ENCODE measurements at regions not wholly inside any gene's neighbourhood (a gene's known extent, or its start where the extent isn't known, plus 50 kb on each side); places are given as distances from the start of the nearest gene placed in this dataset.

GRCh38 chr12:4223273-4223845 is 50.2 kb upstream of the CCND2 start:
- Mint-ChIP-seq H3K36me3 (ENCODE audit: low read depth) (no peaks in the 10 kb centered on the region), H3K4me1 (ENCODE audit: low read depth) (no peaks in the 10 kb centered on the region), H3K27me3 (ENCODE audit: low read depth) (peaks cover 57% of the 10 kb centered on the region), H3K4me3 (ENCODE audit: unreplicated experiment) (no peak overlapping the region), H3K9me3 (ENCODE audit: low read depth) (peaks cover 6% of the 10 kb centered on the region), H3K27ac (ENCODE audit: unreplicated experiment) (no peak overlapping the region)
- TF ChIP-seq CTCF (IDR thresholded peaks at IDR 0.05): no peak
- DNase-seq (ENCODE audit: low spot score): no peak

GRCh38 chr12:4221258-4221620 is 52.3 kb upstream of the CCND2 start:
- Mint-ChIP-seq H3K9me3 (ENCODE audit: low read depth) (peaks cover 6% of the 10 kb centered on the region), H3K27me3 (ENCODE audit: low read depth) (peaks cover 49% of the 10 kb centered on the region), H3K36me3 (ENCODE audit: low read depth) (no peaks in the 10 kb centered on the region), H3K4me1 (ENCODE audit: low read depth) (no peaks in the 10 kb centered on the region), H3K27ac (ENCODE audit: unreplicated experiment) (no peak overlapping the region), H3K4me3 (ENCODE audit: unreplicated experiment) (no peak overlapping the region)
- TF ChIP-seq CTCF (IDR thresholded peaks at IDR 0.05): no peak
- no peak for DNase-seq (ENCODE audit: low spot score)

- Mint-ChIP-seq H3K36me3 (ENCODE audit: low read depth) (no peaks in the 10 kb centered on the region), H3K4me1 (ENCODE audit: low read depth) (peaks cover under 1% of the 10 kb centered on the region), H3K27me3 (ENCODE audit: low read depth) (peaks cover 47% of the 10 kb centered on the region), H3K27ac (ENCODE audit: unreplicated experiment) (no peak overlapping the region), H3K9me3 (ENCODE audit: low read depth) (peaks cover 6% of the 10 kb centered on the region), H3K4me3 (ENCODE audit: unreplicated experiment) (no peak overlapping the region)
- no peak for TF ChIP-seq CTCF (IDR thresholded peaks at IDR 0.05)
- no peak for DNase-seq (ENCODE audit: low spot score)
These were observed 52.9 kb upstream of the CCND2 start for GRCh38 chr12:4220536-4221257.

GRCh38 chr12:4217091-4217490 is 56.5 kb upstream of the CCND2 start:
- DNase-seq (ENCODE audit: low spot score): no peak
- peaks cover 8% of the 10 kb centered on the region for H3K4me1 Mint-ChIP-seq (ENCODE audit: low read depth)

More at GRCh38 chr12:4217091-4217490, 56.5 kb upstream of the CCND2 start:
- H3K36me3 Mint-ChIP-seq (ENCODE audit: low read depth): no peaks in the 10 kb centered on the region
- H3K4me3 Mint-ChIP-seq (ENCODE audit: unreplicated experiment): no peak overlapping the region
- no peak for TF ChIP-seq CTCF (IDR thresholded peaks at IDR 0.05)
- H3K27me3 Mint-ChIP-seq (ENCODE audit: low read depth): peaks cover 57% of the 10 kb centered on the region
- no peak overlapping the region for H3K27ac Mint-ChIP-seq (ENCODE audit: unreplicated experiment)
- peaks cover 6% of the 10 kb centered on the region for H3K9me3 Mint-ChIP-seq (ENCODE audit: low read depth)
